HG03457 (cell line): ENCODE measurements at regions not wholly inside any gene's neighbourhood (a gene's known extent, or its start where the extent isn't known, plus 50 kb on each side); places are given as distances from the start of the nearest gene placed in this dataset.

Experiments used
- ATAC-seq: cut with Tn5 transposase; IDR thresholded peaks from one replicate; pipeline ENCODE4 v1.9.1; 2021; ENCODE audit warnings: moderate number of reproducible peaks; ENCODE audit not compliant: unreplicated experiment

GRCh38 chr2:60297296-60298005, 256.0 kb downstream of the BCL11A start:
- ATAC-seq = no peak

- ATAC-seq = no peak
Measured at GRCh38 chr2:60296219-60296955, 257.1 kb downstream of the BCL11A start.

- ATAC-seq = no peak
Measured at GRCh38 chr2:60295636-60295962, 257.9 kb downstream of the BCL11A start.

GRCh38 chr2:60294901-60295635, 258.4 kb downstream of the BCL11A start:
- no peak for ATAC-seq

- no peak for ATAC-seq
Measured at GRCh38 chr2:60292242-60292641, 261.2 kb downstream of the BCL11A start.

GRCh38 chr2:60290509-60290908, 262.9 kb downstream of the BCL11A start:
- ATAC-seq = no peak

- ATAC-seq = no peak
Measured at GRCh38 chr2:60285626-60286316, 267.7 kb downstream of the BCL11A start.

GRCh38 chr2:60283626-60284025, 269.8 kb downstream of the BCL11A start:
- no peak for ATAC-seq

- no peak for ATAC-seq
Measured at GRCh38 chr2:60282886-60283285, 270.6 kb downstream of the BCL11A start.

- no peak for ATAC-seq
Measured at GRCh38 chr2:60281730-60282129, 271.7 kb downstream of the BCL11A start.

- no peak for ATAC-seq
Measured at GRCh38 chr2:60280238-60280637, 273.2 kb downstream of the BCL11A start.

GRCh38 chr2:60278906-60279305, 274.5 kb downstream of the BCL11A start:
- ATAC-seq = no peak

- no peak for ATAC-seq
Measured at GRCh38 chr2:60275958-60276357, 277.5 kb downstream of the BCL11A start.

- no peak for ATAC-seq
Measured at GRCh38 chr2:60273836-60274235, 279.6 kb downstream of the BCL11A start.

GRCh38 chr2:60271713-60272112, 281.7 kb downstream of the BCL11A start:
- ATAC-seq = no peak

GRCh38 chr2:60271131-60271530, 282.3 kb downstream of the BCL11A start:
- no peak for ATAC-seq

GRCh38 chr2:60268661-60269060, 284.8 kb downstream of the BCL11A start:
- ATAC-seq = no peak

GRCh38 chr2:60268032-60268431, 285.4 kb downstream of the BCL11A start:
- ATAC-seq = no peak

- ATAC-seq = no peak
Measured at GRCh38 chr2:60267122-60267521, 286.3 kb downstream of the BCL11A start.

- ATAC-seq = no peak
Measured at GRCh38 chr2:60262178-60262577, 291.3 kb downstream of the BCL11A start.

- ATAC-seq = no peak
Measured at GRCh38 chr2:60260639-60261296, 292.7 kb downstream of the BCL11A start.
